SH-SY5Y (cell line): ENCODE measurements at regions not wholly inside any gene's neighbourhood (a gene's known extent, or its start where the extent isn't known, plus 50 kb on each side); places are given as distances from the start of the nearest gene placed in this dataset.

Source experiments
- GATA2 ChIP-seq: IDR thresholded peaks from 2 replicates; pipeline ENCODE4 v1.6.1; 2011; ENCODE audit warnings: mild to moderate bottlenecking, low read depth, low read length
- GATA3 ChIP-seq: IDR thresholded peaks from 2 replicates; pipeline ENCODE4 v1.6.1; 2011; ENCODE audit warnings: low read depth, mild to moderate bottlenecking, low read length, moderate library complexity

DNA sequence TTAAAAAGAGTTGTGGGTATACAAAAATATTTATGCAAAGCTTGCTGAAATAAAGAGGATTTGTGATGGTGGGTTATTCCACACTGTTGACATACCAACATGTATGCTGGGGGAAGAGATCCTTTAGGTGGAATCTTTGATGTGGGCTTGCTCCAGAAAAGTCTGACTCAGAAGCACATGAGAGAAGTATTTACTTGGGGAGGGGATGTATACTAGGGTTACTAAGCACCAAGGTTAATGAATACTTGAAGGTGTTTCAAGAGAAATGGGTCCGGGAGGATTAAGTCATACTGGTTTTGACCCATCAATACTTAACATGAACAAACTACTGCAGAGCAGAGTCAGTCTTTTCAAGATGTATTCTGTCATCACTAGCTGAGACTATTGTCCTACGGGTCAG is 316.4 kb upstream of the GRIN3A start:
- no peak for TF ChIP-seq GATA2
- no peak for TF ChIP-seq GATA3
